ENCODE measurements at regions not wholly inside any gene's neighbourhood (a gene's known extent, or its start where the extent isn't known, plus 50 kb on each side); places are given as distances from the start of the nearest gene placed in this dataset.

GRCh38 chr4:138741766-138742377 is 273.7 kb upstream of the NOCT start:
- DNase-seq: no peak

DNA sequence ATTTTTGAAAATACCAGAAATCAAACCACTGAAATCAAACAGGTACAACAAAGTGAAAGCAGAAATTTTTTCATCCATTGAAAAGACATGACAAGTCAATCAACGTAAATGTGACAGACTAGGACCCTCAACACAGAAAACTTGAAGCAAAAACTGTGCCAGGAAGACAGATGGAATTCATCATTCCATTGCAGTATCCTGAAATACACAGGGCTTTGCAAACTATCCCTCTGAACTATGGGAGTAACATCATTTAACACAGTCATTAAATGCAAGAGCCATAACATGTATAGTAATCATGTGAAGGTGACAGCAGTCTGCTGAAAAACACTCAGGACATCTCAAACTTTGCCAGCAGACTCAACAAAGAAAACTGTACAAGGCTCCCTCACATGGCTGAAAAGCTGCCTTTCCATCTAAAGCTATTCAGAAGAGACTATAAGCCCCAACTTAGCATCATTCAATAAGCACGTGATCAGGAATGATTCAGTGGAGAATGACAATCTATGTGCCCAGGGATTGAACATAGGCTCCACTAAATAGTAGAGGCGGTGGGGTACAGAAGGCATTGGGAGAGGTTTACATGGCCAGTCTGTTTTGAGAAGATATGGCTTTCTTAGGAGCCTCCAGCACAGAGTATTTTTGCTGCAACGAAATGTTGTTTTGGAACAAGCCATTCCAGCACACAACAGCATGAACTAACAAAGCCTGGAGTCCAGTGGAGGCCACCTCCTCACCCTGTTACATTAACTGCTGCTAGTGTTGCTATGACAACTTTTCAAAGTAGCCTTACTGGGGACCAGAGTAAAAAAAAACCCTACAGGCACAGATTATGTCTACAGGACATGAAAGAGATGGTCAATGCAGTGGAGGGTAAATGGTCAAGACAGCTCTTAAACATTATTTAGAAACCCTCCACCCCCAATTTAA is 274.5 kb upstream of the NOCT start:
- DNase-seq: peak; percentile 29

- no peak for DNase-seq
Measured at GRCh38 chr4:138736362-138736761, 279.2 kb upstream of the NOCT start.

DNA sequence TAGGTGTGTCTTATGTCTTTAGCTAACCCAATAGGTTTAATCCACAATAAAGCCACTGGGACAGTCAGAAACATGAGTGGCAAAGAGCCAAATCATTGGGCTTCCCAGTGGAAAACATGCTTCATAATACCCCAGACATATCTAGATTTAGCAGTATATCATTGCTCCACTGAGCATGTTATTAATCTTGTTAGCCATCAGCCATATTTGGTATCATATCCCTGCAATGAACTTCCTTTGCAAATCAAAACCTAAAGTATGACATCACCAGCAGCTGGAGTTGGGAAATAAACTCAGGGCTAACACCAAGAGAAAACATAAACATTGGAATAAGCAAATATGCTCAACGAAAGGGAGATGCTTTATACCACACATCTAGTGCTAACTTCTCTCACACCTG is 280.8 kb upstream of the NOCT start:
- peak; percentile 43 for DNase-seq

DNA sequence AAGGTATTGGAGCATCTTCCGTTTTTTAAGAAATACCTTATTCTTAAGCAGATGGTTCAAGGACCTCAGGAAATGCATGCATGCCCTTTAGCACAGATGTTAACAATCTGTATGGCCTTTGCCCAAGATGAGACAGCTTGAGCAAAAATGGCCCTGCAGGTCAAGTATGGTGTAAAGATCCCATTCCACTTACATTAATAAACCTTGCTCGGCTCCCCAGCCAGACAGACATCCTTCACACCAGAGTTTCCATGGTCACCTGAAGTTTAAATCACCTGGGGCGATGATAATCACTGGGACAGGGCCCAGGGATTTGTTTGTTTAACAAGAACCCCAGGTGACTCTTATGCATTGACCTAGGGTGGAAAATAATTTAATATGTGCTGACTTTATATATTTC is 287.0 kb upstream of the NOCT start:
- DNase-seq: no peak

DNA sequence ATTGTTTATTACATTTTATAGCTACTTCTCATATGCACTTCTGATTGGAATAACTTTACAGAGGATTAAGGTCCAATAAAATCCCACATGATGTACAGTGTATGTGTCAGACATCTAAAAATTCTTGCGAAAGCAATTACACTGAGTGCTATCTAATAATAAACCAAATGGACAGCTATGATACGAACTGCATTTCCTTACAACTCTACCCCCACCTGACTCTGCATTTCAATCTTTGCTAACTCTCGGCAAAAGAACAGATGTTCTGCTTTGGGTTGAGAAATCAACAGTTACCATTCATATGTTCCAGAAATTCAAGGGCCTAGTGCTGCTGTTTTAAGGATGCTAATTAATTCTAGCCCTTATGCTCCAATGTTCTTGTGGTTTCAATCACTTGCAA is 287.9 kb upstream of the NOCT start:
- no peak for DNase-seq

DNA sequence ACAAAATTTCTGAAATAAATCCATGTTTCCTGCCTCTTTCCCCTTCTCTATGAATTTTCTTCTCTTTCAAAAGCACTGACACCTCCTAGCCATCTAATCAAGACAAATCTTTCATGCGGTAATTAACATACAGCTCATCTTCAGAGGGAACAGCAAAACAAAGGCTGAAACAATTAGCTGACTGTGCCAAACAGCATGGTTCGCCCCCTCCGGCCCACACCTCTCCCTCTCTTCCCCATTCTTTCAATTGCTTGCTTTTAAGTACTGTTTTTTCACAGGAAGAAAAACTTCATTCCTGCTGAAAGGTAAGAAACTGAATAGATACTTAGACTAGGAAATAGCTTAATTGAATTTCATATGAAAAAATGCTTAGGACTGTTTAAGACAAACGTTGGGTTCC is 291.1 kb upstream of the NOCT start:
- DNase-seq: no peak

GRCh38 chr4:138716559-138717335 is 298.8 kb upstream of the NOCT start:
- DNase-seq: peak; percentile 73

DNA sequence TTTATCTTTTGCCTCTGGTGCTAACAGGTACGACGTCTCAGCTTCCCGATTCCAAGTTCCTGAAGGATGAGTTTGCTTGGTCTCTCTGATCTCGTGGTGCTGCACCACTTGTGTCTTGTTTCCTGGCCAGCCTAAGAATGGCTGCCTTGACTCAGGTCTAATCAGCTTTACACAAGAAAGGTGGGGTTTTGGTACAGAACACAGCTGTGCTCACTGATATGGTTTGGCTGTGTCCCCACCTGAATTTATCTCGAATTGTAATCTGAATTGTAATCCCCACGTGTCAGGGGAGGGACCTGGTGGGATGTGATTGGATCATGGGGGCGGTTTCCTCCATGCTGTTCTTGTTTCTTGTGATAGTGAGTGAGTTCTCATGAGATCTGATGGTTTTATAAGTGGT is 305.3 kb upstream of the NOCT start:
- DNase-seq: no peak

DNA sequence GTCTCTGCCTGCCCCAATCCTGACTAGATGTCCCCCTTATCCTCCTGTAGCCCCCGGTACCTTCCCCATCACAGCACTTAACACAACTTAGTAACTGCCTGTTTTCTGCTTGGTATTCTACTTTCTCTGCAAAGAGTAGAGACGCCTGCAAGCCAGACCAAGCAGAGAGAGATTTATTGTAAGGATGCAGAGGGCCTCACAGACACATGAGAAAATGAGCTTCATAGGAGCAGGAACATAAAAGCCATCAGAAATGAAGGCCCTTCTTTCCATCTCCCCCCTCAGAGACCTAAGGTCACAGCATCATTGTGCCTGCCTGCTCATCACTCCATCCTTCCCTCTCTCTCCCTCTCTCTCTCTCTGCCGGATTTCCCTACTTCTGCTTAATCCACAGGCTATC is 305.7 kb upstream of the NOCT start:
- no peak for DNase-seq

GRCh38 chr4:138707746-138708677 is 307.6 kb upstream of the NOCT start:
- DNase-seq: no peak

DNA sequence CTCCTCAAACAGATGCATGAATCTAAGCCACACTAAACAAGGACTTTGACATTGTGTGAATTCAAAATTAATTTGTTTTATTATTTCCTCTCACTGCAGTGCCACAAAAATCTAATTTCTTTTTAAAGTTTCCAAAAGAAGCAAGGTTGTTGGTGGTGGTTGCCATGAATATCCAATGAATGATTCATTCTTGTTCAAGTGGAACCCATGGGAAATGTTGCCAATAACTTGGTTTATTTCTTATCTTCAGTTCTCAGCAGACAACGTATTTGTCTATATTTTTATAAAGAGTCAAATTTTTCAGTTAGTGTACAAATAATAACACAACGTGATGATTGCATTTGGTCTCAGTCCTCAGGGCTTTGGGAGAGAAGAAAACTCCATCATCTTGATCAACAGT is 309.4 kb upstream of the NOCT start:
- no peak for DNase-seq

GRCh38 chr4:138702190-138702824 is 313.3 kb upstream of the NOCT start:
- DNase-seq: peak; percentile 66

GRCh38 chr4:138698641-138699040 is 316.9 kb upstream of the NOCT start:
- DNase-seq: no peak

- no peak for DNase-seq
Measured at GRCh38 chr4:138697851-138698250, 317.7 kb upstream of the NOCT start.

DNA sequence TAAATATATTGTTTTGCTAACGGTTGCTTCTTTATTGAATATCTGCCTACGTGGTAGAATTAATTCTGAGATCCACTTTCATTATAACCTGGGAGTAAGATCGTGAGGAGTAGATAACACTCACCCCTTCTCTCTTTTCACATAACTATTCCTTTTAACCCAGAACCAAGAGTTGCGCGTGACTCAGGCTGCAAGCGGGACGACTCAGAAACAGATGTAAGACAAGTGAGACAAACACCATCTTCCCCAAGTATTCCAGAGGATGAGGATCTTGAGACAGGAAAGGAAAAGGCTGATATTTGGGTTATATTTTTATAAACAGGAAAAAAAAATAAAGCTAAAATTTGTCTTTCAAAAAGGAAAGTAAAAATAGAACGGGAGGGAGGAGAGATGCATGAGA is 318.8 kb upstream of the NOCT start:
- no peak for DNase-seq

DNA sequence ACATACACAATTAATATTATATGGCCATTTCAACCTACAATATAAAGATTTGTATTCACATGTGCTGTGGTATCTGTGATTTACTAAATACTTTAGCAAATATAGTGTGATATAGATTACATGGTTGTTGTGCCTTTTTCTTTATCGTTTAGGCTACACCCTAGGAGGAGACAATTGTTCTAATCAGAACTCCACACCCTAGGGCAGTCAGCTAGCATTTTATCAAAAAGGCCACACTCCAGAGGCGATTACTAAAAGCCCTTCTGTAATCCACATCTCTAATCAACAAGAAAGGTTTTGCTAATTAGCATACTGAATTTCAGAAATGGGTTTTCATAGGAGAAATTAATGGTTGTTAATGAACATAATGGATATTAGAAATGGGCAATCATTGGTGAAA is 319.5 kb upstream of the NOCT start:
- no peak for DNase-seq

GRCh38 chr4:138693526-138693925 is 322.1 kb upstream of the NOCT start:
- no peak for DNase-seq

DNA sequence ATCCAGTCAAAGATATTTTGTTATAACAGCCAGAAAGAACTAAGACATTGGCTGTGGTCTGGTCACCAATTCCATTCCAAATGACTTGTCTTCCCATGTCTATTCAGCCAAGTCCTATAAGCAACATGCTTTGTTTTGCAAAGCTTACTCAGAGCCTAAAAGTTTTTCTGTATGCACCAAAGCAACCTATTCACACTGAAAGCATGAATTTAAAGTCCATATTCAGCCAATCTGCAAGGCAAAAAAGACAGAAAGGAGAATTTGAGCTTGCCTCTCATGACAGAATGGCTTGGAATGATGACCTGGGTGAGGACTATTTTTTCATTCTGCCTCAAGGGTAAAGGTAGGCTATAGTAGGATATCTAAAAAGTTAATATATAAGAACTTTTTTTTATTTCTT is 323.2 kb upstream of the NOCT start:
- DNase-seq: no peak

- no peak for DNase-seq
Measured at GRCh38 chr4:138689593-138689992, 326.0 kb upstream of the NOCT start.

GRCh38 chr4:138689187-138689586 is 326.4 kb upstream of the NOCT start:
- DNase-seq: no peak
